Panc1 (cell line): ENCODE measurements at regions not wholly inside any gene's neighbourhood (a gene's known extent, or its start where the extent isn't known, plus 50 kb on each side); places are given as distances from the start of the nearest gene placed in this dataset.

ENCODE experiments used
- ATAC-seq: fragments of 200-7000 bp; cut with Tn5 transposase; 2 replicates; pipeline ENCODE4 v1.9.1; 2020; ENCODE audit warnings: mild to moderate bottlenecking, moderate library complexity
- BruUV-seq: library from RNA; stranded (reverse); fragments of 400-500 nt; replicated peaks from 2 replicates; lab custom pipeline; 2021; lab: Mats Ljungman, UMichigan
- CTCF ChIA-PET: fragments of 300-600 bp; sonication (Branson Sonifier 250); formaldehyde crosslinking; loops from one replicate; lab custom pipeline; 2022; ENCODE audit warnings: antibody characterized with exemption; lab: Charles Lee
- POLR2A ChIA-PET: fragments of 300-600 bp; sonication (Branson Sonifier 250); formaldehyde crosslinking; loops from one replicate; lab custom pipeline; 2022; ENCODE audit warnings: antibody characterized with exemption; lab: Charles Lee
- DNase-seq: peaks from one replicate; pipeline ENCODE4 v3.0.0-alpha.2; 2010; ENCODE audit warnings: low read depth, low spot score
- H3K27ac ChIP-seq: 2 replicates; pipeline ENCODE4 v1.5.1; 2011; ENCODE audit warnings: mild to moderate bottlenecking, low read length, inconsistent platforms
- H3K27me3 ChIP-seq: fragments of 200-500 bp; sonication (Bioruptor generic); 2 replicates; pipeline ENCODE4 v1.6.0; 2014; ENCODE audit warnings: low read length, inconsistent platforms; ENCODE audit not compliant: control insufficient read depth, insufficient read depth
- H3K36me3 ChIP-seq: fragments of 200-500 bp; sonication (Bioruptor generic); 2 replicates; pipeline ENCODE4 v1.5.1; 2014; ENCODE audit warnings: inconsistent platforms, mild to moderate bottlenecking, low read length, moderate library complexity; ENCODE audit not compliant: control insufficient read depth, insufficient read depth
- H3K4me1 ChIP-seq: 2 replicates; pipeline ENCODE4 v1.5.1; 2011; ENCODE audit warnings: inconsistent platforms, mild to moderate bottlenecking, low read length, moderate library complexity; ENCODE audit not compliant: control insufficient read depth, insufficient read depth
- H3K4me3 ChIP-seq, 2 experiments: 2 replicates each; pipeline ENCODE4 v1.5.1; 2011 to 2012; ENCODE audit warnings: low read depth in 2 of 2, low read length in 2 of 2, mild to moderate bottlenecking in 2 of 2, inconsistent platforms in 1 of 2, moderate library complexity in 1 of 2
- H3K9me3 ChIP-seq: fragments of 200-500 bp; sonication (Bioruptor generic); 2 replicates; pipeline ENCODE4 v1.5.1; 2014; ENCODE audit warnings: low read depth, mild to moderate bottlenecking, inconsistent platforms, low read length, moderate library complexity; ENCODE audit not compliant: control insufficient read depth, insufficient read depth
- POLR2AphosphoS5 ChIP-seq: IDR thresholded peaks from 2 replicates; pipeline ENCODE4 v1.6.1; 2012; ENCODE audit warnings: mild to moderate bottlenecking, low read depth, low read length, moderate library complexity
- SIN3A ChIP-seq: IDR thresholded peaks from 2 replicates; pipeline ENCODE4 v1.6.1; 2012; ENCODE audit warnings: low read depth, mild to moderate bottlenecking, low read length, moderate library complexity, borderline replicate concordance; ENCODE audit not compliant: insufficient read depth
- TCF7L2 ChIP-seq: IDR thresholded peaks from 2 replicates; pipeline ENCODE4 v1.6.1; 2011; ENCODE audit warnings: mild to moderate bottlenecking, low read depth, low read length, inconsistent platforms
- in situ Hi-C: cut with HindIII; loops from 2 replicates; pipeline ENCODE4 v1.10.0; 2016; ENCODE audit warnings: low sequenced_read_pairs, low pct_unique_long_range_greater_than_20kb
- intact Hi-C: fragments of 100-400 bp; cut with micrococcal nuclease; formaldehyde crosslinking; loops from one replicate; pipeline ENCODE4 v1.10.0; 2022; ENCODE audit not compliant: unreplicated experiment
- TF ChIP-seq, protein P1 (sequence below): fragments of 450-650 bp; IDR thresholded peaks from 2 replicates; pipeline ENCODE4 v1.5.1; 2017; ENCODE audit warnings: mild to moderate bottlenecking
- TF ChIP-seq, protein P2 (sequence below), 2 experiments: IDR thresholded peaks; 2 replicates each; pipeline ENCODE4 v1.6.1; 2011 to 2012; ENCODE audit warnings: low read depth in 2 of 2, control low read depth in 1 of 2, low read length in 1 of 2, mild to moderate bottlenecking in 1 of 2, moderate library complexity in 1 of 2; ENCODE audit not compliant: insufficient read depth in 1 of 2

DNA sequence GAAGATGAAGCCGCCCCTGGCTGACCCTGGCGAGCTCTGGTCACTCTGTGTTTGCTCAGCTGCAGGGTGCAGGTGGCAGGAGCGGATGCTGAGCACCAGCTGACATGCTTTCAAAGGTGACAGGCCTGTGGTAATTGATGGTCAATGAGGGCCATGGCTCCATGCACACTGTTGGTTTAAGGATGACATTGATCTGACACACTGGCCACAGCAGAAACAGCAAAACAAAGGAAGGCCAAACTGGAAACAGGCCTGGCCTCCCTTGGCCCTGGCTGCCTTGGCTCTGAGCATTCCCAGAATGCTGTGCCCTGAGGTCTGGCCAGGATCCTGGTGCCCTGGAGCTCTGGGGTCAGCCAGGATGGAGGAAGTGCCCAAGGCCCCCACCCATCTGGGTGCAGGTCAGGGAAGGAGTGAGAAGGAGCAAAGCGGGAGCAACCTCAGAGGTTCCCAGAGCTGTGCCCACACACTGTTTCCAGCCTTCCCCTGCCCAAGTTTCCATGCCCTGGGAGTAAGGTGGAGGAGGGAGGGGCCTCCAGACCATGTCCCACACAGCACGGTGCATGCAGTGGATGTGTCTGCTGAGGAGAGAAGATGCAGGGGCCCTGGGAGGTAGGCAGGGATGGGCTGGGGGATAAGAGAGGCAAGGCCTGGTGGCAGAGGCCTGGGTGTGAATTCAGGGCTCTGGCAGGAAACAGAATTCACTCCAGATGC lies 302.2 kb downstream of the RPS24 start:
- TF ChIP-seq TCF7L2 (0 out of 2 replicates have a peak, but pooled peaks have one; percentile 24), POLR2AphosphoS5 (no peak)
- Histone ChIP-seq H3K27me3 (no peaks in the 10 kb centered on the region; the same call in 1 of the 2 replicates), H3K27ac (no peak overlapping the region), H3K36me3 (no peaks in the 10 kb centered on the region), H3K4me3 (no peak overlapping the region), H3K4me1 (no peaks in the 10 kb centered on the region), H3K9me3 (no peaks in the 10 kb centered on the region)
- DNase-seq: peak; percentile 89
- ChIA-PET POLR2A (interaction anchor here (0.5 kb wide), 1 partner anchor 97 kb away, joined by 4 read pairs; no protein-coding TSS in a partner anchor), CTCF (no interaction called here)
- in situ Hi-C loops (no loop called here), intact Hi-C loops (no loop called here)
- peak; percentile 70 for ATAC-seq
- no TSS peak for BruUV-seq

DNA sequence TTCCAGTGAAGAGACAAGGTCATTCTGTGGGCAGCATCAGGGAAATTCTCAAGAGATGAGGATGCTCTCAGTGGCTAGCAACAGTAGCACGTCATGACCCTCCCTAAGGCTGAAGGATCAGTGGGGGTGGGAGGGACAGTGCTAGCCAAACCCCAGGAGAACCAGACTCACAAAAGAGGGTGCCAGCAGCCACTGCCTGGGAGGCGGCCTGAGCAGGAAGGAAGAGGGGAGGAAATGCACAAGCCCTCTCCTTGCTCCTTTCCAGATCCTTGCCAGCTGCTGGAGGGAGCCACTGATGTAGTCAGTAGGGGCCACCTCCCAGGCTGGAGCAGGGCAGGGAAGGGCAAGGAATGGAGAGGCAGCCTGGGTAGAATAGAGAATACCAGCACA lies 302.7 kb downstream of the RPS24 start:
- Histone ChIP-seq H3K27ac (no peak overlapping the region), H3K4me1 (no peaks in the 10 kb centered on the region), H3K36me3 (no peaks in the 10 kb centered on the region), H3K4me3 (no peak overlapping the region), H3K9me3 (no peaks in the 10 kb centered on the region), H3K27me3 (no peaks in the 10 kb centered on the region; the same call in 1 of the 2 replicates)
- DNase-seq (peak; percentile 46), ATAC-seq (peak; percentile 31; the same call in 1 of the 2 replicates)
- TF ChIP-seq POLR2AphosphoS5: no peak
- TF ChIP-seq, protein P1, sequence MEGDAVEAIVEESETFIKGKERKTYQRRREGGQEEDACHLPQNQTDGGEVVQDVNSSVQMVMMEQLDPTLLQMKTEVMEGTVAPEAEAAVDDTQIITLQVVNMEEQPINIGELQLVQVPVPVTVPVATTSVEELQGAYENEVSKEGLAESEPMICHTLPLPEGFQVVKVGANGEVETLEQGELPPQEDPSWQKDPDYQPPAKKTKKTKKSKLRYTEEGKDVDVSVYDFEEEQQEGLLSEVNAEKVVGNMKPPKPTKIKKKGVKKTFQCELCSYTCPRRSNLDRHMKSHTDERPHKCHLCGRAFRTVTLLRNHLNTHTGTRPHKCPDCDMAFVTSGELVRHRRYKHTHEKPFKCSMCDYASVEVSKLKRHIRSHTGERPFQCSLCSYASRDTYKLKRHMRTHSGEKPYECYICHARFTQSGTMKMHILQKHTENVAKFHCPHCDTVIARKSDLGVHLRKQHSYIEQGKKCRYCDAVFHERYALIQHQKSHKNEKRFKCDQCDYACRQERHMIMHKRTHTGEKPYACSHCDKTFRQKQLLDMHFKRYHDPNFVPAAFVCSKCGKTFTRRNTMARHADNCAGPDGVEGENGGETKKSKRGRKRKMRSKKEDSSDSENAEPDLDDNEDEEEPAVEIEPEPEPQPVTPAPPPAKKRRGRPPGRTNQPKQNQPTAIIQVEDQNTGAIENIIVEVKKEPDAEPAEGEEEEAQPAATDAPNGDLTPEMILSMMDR: no peak
- no peak for TF ChIP-seq TCF7L2
- no peak for TF ChIP-seq SIN3A
- TF ChIP-seq, protein P2, sequence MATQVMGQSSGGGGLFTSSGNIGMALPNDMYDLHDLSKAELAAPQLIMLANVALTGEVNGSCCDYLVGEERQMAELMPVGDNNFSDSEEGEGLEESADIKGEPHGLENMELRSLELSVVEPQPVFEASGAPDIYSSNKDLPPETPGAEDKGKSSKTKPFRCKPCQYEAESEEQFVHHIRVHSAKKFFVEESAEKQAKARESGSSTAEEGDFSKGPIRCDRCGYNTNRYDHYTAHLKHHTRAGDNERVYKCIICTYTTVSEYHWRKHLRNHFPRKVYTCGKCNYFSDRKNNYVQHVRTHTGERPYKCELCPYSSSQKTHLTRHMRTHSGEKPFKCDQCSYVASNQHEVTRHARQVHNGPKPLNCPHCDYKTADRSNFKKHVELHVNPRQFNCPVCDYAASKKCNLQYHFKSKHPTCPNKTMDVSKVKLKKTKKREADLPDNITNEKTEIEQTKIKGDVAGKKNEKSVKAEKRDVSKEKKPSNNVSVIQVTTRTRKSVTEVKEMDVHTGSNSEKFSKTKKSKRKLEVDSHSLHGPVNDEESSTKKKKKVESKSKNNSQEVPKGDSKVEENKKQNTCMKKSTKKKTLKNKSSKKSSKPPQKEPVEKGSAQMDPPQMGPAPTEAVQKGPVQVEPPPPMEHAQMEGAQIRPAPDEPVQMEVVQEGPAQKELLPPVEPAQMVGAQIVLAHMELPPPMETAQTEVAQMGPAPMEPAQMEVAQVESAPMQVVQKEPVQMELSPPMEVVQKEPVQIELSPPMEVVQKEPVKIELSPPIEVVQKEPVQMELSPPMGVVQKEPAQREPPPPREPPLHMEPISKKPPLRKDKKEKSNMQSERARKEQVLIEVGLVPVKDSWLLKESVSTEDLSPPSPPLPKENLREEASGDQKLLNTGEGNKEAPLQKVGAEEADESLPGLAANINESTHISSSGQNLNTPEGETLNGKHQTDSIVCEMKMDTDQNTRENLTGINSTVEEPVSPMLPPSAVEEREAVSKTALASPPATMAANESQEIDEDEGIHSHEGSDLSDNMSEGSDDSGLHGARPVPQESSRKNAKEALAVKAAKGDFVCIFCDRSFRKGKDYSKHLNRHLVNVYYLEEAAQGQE (IDR thresholded peaks at IDR 0.05; ENCODE audit: insufficient read depth in 1 of 2, low read depth in 2 of 2, low read length in 1 of 2): no peak
- in situ Hi-C loops: no loop called here
- ChIA-PET CTCF (no interaction called here), POLR2A (interaction anchor here (0.6 kb wide), 1 partner anchor 8 kb away, joined by 4 read pairs; no protein-coding TSS in a partner anchor)
- intact Hi-C loops: no loop called here
- no TSS peak for BruUV-seq

GRCh38 chr10:78337016-78337415 lies 303.4 kb downstream of the RPS24 start:
- no peak for ATAC-seq
- intact Hi-C loops (no loop called here), in situ Hi-C loops (no loop called here)
- H3K36me3 ChIP-seq: no peaks in the 10 kb centered on the region
- CTCF ChIA-PET: no interaction called here
- no TSS peak for BruUV-seq
- no peaks in the 10 kb centered on the region for H3K9me3 ChIP-seq
- H3K27me3 ChIP-seq: no peaks in the 10 kb centered on the region; the same call in 1 of the 2 replicates
- no peak overlapping the region for H3K27ac ChIP-seq
- no peak for DNase-seq
- H3K4me1 ChIP-seq: no peaks in the 10 kb centered on the region
- POLR2A ChIA-PET: interaction anchor here (0.6 kb wide), 1 partner anchor 8 kb away, joined by 4 read pairs; no protein-coding TSS in a partner anchor
- H3K4me3 ChIP-seq: no peak overlapping the region
- TF ChIP-seq SIN3A (no peak), TCF7L2 (no peak), POLR2AphosphoS5 (no peak)
- TF ChIP-seq, protein P1: no peak
- TF ChIP-seq, protein P2 (IDR thresholded peaks at IDR 0.05; ENCODE audit: insufficient read depth in 1 of 2, low read depth in 2 of 2, low read length in 1 of 2): no peak
